ENCODE measurements at regions not wholly inside any gene's neighbourhood (a gene's known extent, or its start where the extent isn't known, plus 50 kb on each side); places are given as distances from the start of the nearest gene placed in this dataset.

DNA sequence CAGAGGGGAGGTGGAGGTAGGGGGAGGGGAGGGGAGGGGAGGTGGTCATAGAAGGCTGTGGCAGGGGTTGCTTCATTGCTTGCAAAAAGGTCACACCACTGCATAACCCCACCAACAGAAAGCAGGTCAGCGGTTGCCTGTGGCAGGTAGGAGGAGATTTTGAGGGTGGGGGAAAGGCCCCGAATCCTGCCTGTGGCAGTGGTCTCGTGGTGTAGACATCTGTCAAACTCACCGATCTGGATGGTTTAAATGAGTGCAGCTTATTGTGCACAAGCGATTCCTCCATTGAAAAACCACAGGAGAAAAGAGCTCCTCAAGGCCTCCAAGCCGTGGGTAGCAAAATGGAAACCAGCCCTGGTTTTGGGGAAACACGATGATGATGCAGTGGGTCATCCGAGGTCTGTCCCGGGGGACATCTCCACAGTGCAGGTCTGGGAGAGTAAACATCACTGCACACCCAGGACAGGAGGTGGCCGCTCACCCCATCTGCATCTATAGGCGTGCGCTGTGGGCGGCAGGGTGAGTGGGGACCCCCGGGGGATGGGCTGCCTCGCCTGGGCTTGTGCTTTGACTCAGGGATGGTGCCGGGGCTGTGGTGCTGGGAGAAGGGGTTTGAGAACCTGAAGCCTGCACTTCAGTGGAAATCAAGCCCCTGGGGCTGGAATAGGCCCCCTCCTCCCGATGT is 112.3 kb downstream of the CRYAA start:
- H3K4me3 ChIP-seq = no peak overlapping the region
- H3K4me1 ChIP-seq = no peaks in the 10 kb centered on the region
- in situ Hi-C loops (cut with MboI; ENCODE audit: low sequenced_read_pairs in 4 of 4) (no loop called here), intact Hi-C loops (cut with DNase I; ENCODE audit: low total_unique reads) (no loop called here)
- no peaks in the 10 kb centered on the region for H3K9me3 ChIP-seq
- ATAC-seq (no peak), DNase-seq (no peak)
- H3K27ac ChIP-seq = no peak overlapping the region
- TF ChIP-seq, protein P1, sequence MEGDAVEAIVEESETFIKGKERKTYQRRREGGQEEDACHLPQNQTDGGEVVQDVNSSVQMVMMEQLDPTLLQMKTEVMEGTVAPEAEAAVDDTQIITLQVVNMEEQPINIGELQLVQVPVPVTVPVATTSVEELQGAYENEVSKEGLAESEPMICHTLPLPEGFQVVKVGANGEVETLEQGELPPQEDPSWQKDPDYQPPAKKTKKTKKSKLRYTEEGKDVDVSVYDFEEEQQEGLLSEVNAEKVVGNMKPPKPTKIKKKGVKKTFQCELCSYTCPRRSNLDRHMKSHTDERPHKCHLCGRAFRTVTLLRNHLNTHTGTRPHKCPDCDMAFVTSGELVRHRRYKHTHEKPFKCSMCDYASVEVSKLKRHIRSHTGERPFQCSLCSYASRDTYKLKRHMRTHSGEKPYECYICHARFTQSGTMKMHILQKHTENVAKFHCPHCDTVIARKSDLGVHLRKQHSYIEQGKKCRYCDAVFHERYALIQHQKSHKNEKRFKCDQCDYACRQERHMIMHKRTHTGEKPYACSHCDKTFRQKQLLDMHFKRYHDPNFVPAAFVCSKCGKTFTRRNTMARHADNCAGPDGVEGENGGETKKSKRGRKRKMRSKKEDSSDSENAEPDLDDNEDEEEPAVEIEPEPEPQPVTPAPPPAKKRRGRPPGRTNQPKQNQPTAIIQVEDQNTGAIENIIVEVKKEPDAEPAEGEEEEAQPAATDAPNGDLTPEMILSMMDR (IDR thresholded peaks at IDR 0.05 in 4 of 5, conservative IDR thresholded peaks at IDR 0.05 in 1 of 5) = no peak
- no peak for TF ChIP-seq POLR2A (IDR thresholded peaks at IDR 0.05)
- H3K27me3 ChIP-seq = peaks cover 2 to 12% (median 2%) of the 10 kb centered on the region in 3 donors
- no peaks in the 10 kb centered on the region for H3K36me3 ChIP-seq

DNA sequence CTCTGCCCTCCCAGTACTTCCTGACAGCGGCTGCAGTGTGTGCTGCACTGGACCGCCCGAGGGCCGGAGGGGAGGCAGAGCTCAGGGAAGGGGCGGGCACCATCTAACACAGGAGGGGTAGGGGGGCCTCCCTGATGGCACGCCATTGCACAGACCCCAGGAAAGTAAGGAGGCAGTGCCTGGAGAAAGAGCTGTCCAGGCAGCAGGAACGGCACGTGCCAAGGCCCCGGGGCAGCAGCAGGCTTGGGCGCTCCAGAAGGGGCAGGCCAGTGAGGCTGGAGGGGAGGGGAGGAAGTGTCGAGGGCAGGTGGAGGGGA is 110.7 kb downstream of the CRYAA start:
- H3K36me3 ChIP-seq = no peaks in the 10 kb centered on the region
- DNase-seq (no peak), ATAC-seq (no peak)
- TF ChIP-seq POLR2A (IDR thresholded peaks at IDR 0.05) = no peak
- TF ChIP-seq, protein P1 (IDR thresholded peaks at IDR 0.05 in 4 of 5, conservative IDR thresholded peaks at IDR 0.05 in 1 of 5) = no peak
- H3K4me3 ChIP-seq = no peak overlapping the region
- H3K9me3 ChIP-seq = no peaks in the 10 kb centered on the region
- no peaks in the 10 kb centered on the region for H3K4me1 ChIP-seq
- no peak overlapping the region for H3K27ac ChIP-seq
- in situ Hi-C loops (cut with MboI; ENCODE audit: low sequenced_read_pairs in 4 of 4) = no loop called here
- peaks cover 3 to 14% (median 13%) of the 10 kb centered on the region in 3 donors for H3K27me3 ChIP-seq
- intact Hi-C loops (cut with DNase I; ENCODE audit: low total_unique reads) = no loop called here

DNA sequence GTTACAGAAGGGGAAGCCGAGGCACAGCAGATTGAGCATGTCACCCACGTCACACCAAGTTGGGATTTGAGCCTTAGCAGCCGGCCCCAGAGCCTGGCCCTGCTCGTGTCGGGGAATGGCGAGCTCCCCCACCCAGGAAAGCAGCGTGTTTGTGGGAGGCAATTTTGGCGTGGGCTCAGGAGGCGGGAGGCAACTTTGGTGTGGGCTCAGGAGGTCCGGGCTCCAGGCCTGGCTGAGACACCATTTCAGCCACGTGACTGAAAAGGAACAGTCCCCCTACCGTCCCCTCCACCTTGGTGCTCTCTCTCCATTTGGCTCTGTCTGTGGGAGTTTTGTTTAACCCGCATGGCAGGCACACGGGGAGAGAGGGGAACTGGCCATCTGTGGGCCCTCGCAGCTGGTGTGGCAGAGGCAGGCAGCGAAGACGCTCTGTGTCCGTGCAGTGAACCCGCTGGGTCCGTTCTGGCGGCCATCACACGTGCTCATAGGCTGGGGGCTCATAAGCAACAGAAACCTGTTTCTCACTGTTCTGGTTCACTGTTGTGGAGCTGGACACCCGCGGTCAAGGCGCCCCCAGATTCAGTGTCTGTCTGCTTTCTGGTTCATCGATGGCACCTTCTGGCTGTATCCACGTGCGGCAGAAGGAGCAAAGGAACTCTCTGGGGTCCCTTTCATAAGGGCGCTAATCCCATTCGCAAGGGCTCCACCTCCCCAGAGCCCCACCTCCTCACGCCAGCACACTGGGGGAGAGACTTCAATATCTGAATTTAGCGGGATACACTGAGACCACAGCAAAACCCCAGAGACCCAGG is 110.2 kb downstream of the CRYAA start:
- Histone ChIP-seq H3K9me3 (no peaks in the 10 kb centered on the region), H3K4me1 (no peaks in the 10 kb centered on the region), H3K27ac (no peak overlapping the region), H3K27me3 (peaks cover 3 to 16% (median 15%) of the 10 kb centered on the region in 3 donors), H3K36me3 (no peaks in the 10 kb centered on the region), H3K4me3 (no peak overlapping the region)
- in situ Hi-C loops (cut with MboI; ENCODE audit: low sequenced_read_pairs in 4 of 4) (no loop called here), intact Hi-C loops (cut with DNase I; ENCODE audit: low total_unique reads) (no loop called here)
- no peak for ATAC-seq
- TF ChIP-seq, protein P1 (IDR thresholded peaks at IDR 0.05 in 4 of 5, conservative IDR thresholded peaks at IDR 0.05 in 1 of 5) = no peak
- no peak for TF ChIP-seq POLR2A (IDR thresholded peaks at IDR 0.05)
- no peak for DNase-seq

DNA sequence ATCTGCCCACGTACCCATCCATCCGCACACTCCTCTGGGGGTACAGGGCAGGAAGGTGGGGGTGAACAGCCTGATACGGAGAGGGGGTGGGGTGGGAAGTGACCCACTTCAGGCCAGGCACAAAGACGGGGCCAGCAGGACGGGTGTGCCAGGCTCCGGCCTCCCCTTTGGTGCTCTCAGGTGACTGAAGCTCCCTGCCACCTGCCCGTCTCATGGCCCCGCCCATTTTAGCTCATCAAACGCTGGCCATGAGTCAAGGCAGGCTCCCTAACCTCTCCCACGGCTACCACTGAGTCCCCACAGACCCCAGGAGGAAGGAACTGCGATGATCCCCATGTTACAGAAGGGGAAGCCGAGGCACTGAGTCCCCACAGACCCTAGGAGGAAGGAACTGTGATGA is 109.6 kb downstream of the CRYAA start:
- H3K9me3 ChIP-seq = no peaks in the 10 kb centered on the region
- intact Hi-C loops (cut with DNase I; ENCODE audit: low total_unique reads) = no loop called here
- DNase-seq (no peak), ATAC-seq (no peak)
- TF ChIP-seq, protein P1 (IDR thresholded peaks at IDR 0.05 in 4 of 5, conservative IDR thresholded peaks at IDR 0.05 in 1 of 5) = no peak
- no peak for TF ChIP-seq POLR2A (IDR thresholded peaks at IDR 0.05)
- no peaks in the 10 kb centered on the region for H3K36me3 ChIP-seq
- no peaks in the 10 kb centered on the region for H3K4me1 ChIP-seq
- H3K27ac ChIP-seq = no peak overlapping the region
- H3K4me3 ChIP-seq = no peak overlapping the region
- in situ Hi-C loops (cut with MboI; ENCODE audit: low sequenced_read_pairs in 4 of 4) = no loop called here
- peaks cover 3 to 16% (median 15%) of the 10 kb centered on the region in 3 donors for H3K27me3 ChIP-seq

Measured in gastrocnemius medialis (tissue), 4 donors.